Choroid plexus epithelial cell (primary cell): ENCODE measurements at regions not wholly inside any gene's neighbourhood (a gene's known extent, or its start where the extent isn't known, plus 50 kb on each side); places are given as distances from the start of the nearest gene placed in this dataset.
A peak's percentile ranks its signal among the peaks of the same experiment; 100 is the strongest.

Source experiments
- DNase-seq: peaks from one replicate; pipeline ENCODE4 v3.0.0-alpha.2; 2010; ENCODE audit warnings: low read depth
- H3K4me3 ChIP-seq: 2 replicates; pipeline ENCODE4 v1.5.1; 2011; ENCODE audit warnings: low read depth, mild to moderate bottlenecking, control low read depth, low read length, moderate library complexity
- TF ChIP-seq, protein P1 (sequence below): conservative IDR thresholded peaks from 2 replicates; pipeline ENCODE4 v1.5.1; 2011; ENCODE audit warnings: low read depth, mild to moderate bottlenecking, control low read depth, inconsistent platforms, low read length, moderate library complexity

- no peak for DNase-seq
- no peak overlapping the region for H3K4me3 ChIP-seq
- TF ChIP-seq, protein P1, sequence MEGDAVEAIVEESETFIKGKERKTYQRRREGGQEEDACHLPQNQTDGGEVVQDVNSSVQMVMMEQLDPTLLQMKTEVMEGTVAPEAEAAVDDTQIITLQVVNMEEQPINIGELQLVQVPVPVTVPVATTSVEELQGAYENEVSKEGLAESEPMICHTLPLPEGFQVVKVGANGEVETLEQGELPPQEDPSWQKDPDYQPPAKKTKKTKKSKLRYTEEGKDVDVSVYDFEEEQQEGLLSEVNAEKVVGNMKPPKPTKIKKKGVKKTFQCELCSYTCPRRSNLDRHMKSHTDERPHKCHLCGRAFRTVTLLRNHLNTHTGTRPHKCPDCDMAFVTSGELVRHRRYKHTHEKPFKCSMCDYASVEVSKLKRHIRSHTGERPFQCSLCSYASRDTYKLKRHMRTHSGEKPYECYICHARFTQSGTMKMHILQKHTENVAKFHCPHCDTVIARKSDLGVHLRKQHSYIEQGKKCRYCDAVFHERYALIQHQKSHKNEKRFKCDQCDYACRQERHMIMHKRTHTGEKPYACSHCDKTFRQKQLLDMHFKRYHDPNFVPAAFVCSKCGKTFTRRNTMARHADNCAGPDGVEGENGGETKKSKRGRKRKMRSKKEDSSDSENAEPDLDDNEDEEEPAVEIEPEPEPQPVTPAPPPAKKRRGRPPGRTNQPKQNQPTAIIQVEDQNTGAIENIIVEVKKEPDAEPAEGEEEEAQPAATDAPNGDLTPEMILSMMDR: no peak
These were observed 120.0 kb upstream of the TGFBR2 start for GRCh38 chr3:30486368-30486767.

DNA sequence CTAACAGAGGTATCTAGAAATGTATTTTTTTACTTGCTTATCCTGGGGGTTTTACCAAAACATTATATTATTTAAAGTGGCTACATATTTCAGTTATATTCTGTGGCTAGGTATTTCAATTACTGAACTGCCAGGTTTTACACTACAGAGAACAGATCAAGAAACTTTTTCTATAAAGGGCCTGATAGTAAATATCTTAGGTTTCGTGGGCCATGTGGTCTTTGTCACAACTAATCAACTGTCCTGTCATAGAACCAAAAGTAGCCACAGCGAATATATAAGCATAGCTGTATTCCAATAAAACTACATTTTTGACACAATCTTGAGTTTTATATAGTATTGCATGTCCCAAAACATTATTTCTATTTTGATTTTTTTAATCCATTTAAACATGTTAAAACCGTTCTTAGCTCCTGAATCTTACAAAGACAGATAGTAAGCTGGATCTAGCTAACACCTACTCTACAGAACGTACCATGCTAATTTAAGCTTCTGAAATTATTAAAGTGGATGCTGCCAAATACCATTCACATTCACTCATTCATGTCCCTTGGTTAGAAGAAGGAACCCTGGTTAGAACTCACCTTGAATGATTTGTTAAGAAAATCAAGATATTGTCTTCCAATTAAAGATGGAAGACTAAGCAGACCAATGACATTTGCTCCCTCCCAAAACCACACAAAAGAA is 118.2 kb upstream of the TGFBR2 start:
- DNase-seq: no peak
- no peak overlapping the region for H3K4me3 ChIP-seq
- TF ChIP-seq, protein P1: no peak

GRCh38 chr3:30492322-30493192 is 113.8 kb upstream of the TGFBR2 start:
- H3K4me3 ChIP-seq: no peak overlapping the region
- TF ChIP-seq, protein P1: no peak
- peak; percentile 43 for DNase-seq

GRCh38 chr3:30493911-30494311 is 112.5 kb upstream of the TGFBR2 start:
- DNase-seq: peak; percentile 80
- H3K4me3 ChIP-seq: no peak overlapping the region
- TF ChIP-seq, protein P1: no peak

DNA sequence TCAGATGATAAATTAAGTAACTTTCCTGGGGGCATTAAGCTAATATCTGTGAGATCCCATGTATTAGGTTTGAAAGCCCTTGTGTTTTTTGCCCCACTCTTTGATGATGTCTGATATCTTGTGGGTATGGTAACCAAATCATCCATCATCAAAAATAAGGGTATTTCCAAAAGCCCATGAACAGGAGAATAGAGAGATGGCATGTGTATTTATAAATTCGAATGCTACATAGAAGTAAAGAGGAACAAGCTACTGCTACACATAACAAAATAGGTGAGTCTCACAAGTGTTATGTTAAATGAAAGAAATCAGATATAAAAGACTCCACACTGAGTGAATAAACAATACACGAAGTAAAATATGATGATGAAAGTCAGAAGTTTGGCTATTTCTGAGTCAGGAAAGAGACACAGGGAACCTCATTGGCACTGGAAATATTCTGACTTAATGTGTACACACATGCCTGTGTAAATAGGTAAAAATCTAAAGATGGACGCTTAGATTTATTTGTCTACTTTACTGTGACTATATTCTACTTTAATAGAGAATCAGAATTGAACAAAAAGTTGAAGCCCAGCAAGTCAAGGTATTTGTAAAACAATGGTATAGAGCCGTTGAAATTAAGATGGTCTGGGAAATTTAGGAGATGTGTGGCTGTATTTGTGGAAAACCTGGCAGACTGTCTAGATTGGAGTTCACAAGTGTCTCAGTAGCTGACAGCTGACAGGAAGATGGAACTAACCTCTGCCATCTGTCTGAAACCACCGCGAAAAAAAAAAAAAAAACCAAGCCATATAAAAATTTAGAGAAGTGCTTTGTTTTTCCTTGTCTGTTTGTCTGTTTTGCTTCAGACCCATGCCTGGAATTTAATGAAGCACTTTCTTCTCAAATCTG is 111.0 kb upstream of the TGFBR2 start:
- no peak for DNase-seq
- H3K4me3 ChIP-seq: no peak overlapping the region
- TF ChIP-seq, protein P1: no peak

DNA sequence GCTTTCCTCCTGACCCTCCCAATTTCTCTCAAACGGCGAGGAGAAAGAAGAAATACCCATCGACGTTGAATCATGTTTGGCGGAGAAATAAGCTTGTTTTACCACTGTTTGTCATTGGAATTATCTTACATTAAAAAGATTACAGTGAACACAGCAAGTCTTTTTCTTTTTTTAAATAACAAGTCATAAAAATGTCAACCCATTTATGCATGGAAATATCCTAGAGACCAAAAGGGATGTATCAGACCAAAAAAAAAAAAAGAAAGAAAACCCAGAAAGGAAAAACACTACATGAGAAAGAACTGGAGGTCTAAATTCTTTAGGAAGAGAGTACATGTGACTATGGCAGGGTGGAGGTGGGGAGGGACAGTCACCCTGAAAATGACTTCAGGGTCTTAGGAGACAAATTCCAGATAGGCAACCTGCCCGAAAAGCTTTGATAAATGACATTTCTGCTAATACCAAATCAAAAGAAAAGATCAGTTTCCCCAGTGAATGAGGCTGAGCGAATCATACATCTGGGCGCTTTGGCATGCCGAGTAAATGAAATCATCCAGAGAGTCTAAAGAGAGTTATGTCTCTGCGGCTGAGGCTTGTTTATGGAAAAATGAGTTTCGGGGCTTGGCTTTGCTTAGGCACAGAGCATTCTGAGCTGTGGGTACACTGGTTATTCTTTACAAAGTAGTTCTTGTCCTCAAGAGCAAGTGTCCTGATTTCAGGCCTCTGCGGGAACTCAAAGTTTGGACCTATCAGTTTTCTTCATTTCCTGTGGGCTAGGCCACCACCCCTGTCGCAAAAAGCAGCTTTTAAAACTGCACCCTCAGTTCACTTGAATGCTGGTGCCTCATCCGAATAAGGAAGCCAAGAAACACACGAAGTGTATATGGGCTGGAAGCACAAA is 110.1 kb upstream of the TGFBR2 start:
- H3K4me3 ChIP-seq: no peak overlapping the region
- TF ChIP-seq, protein P1: no peak
- DNase-seq: peak; percentile 82
